WTC11 (cell line): ENCODE measurements at regions not wholly inside any gene's neighbourhood (a gene's known extent, or its start where the extent isn't known, plus 50 kb on each side); places are given as distances from the start of the nearest gene placed in this dataset.
"Not testable (repeated sequence)": the region's sequence is repeated elsewhere in the genome, so short reads cannot be mapped to it uniquely, and the experiment has no call there.

Experiments
- ATAC-seq: fragments of 200-7000 bp; cut with Tn5 transposase; 2 replicates; pipeline ENCODE4 v1.10.0; 2021; ENCODE audit warnings: mild to moderate bottlenecking, moderate library complexity
- CTCF ChIA-PET: fragments of 300-600 bp; sonication (Branson Sonifier 250); formaldehyde crosslinking; loops from one replicate; lab custom pipeline; 2021; ENCODE audit warnings: antibody characterized with exemption; lab: Charles Lee
- POLR2A ChIA-PET: fragments of 350-600 bp; sonication (Branson Sonifier 250); formaldehyde crosslinking; loops from one replicate; lab custom pipeline; 2021; ENCODE audit warnings: antibody characterized with exemption; lab: Charles Lee
- DNase-seq: peaks from one replicate; pipeline ENCODE4 v3.0.0; 2021; ENCODE audit warnings: low spot score
- H3K27ac Mint-ChIP-seq: 2 replicates; pipeline ENCODE4 v1.8.0; 2021; ENCODE audit warnings: mixed read lengths
- H3K27me3 Mint-ChIP-seq: 2 replicates; pipeline ENCODE4 v1.8.0; 2021; ENCODE audit warnings: low read depth, mild to moderate bottlenecking, moderate library complexity, mixed read lengths
- H3K36me3 Mint-ChIP-seq: 2 replicates; pipeline ENCODE4 v1.8.0; 2021; ENCODE audit warnings: mixed read lengths
- H3K4me1 Mint-ChIP-seq: 2 replicates; pipeline ENCODE4 v1.8.0; 2022; ENCODE audit warnings: mixed read lengths
- H3K4me3 Mint-ChIP-seq: 2 replicates; pipeline ENCODE4 v1.8.0; 2021; ENCODE audit warnings: mild to moderate bottlenecking, moderate library complexity, mixed read lengths
- H3K9me3 Mint-ChIP-seq: 2 replicates; pipeline ENCODE4 v1.8.0; 2021; ENCODE audit warnings: mixed read lengths
- FOXK1 ChIP-seq: sonication (generic); formaldehyde crosslinking; IDR thresholded peaks from 2 replicates; pipeline ENCODE4 v1.8.0; 2022; ENCODE audit warnings: mild to moderate bottlenecking, moderate library complexity, missing genetic modification reagents
- MXD4 ChIP-seq: fragments of 250-450 bp; sonication (Bioruptor Pico); IDR thresholded peaks from 2 replicates; pipeline ENCODE4 v1.8.0; 2021; ENCODE audit warnings: mild to moderate bottlenecking, moderate library complexity, borderline replicate concordance
- NFATC4 ChIP-seq: fragments of 250-450 bp; sonication (Bioruptor Pico); IDR thresholded peaks from 2 replicates; pipeline ENCODE4 v1.9.0; 2021; ENCODE audit warnings: mild to moderate bottlenecking
- NFE2L1 ChIP-seq: sonication (generic); formaldehyde crosslinking; IDR thresholded peaks from 2 replicates; pipeline ENCODE4 v1.8.1; 2023; ENCODE audit warnings: missing genetic modification reagents
- NR1H2 ChIP-seq: sonication (generic); formaldehyde crosslinking; IDR thresholded peaks from 2 replicates; pipeline ENCODE4 v1.9.0; 2021; ENCODE audit warnings: mild to moderate bottlenecking, moderate library complexity, missing genetic modification reagents
- SMAD3 ChIP-seq: sonication (generic); formaldehyde crosslinking; IDR thresholded peaks from 2 replicates; pipeline ENCODE4 v1.8.0; 2022; ENCODE audit warnings: missing genetic modification reagents, mild to moderate bottlenecking, borderline replicate concordance
- SMAD4 ChIP-seq: sonication (generic); formaldehyde crosslinking; IDR thresholded peaks from 2 replicates; pipeline ENCODE4 v1.8.0; 2022; ENCODE audit warnings: mild to moderate bottlenecking, missing genetic modification reagents
- TCF7 ChIP-seq: sonication (generic); formaldehyde crosslinking; IDR thresholded peaks from 2 replicates; pipeline ENCODE4 v1.8.0; 2022; ENCODE audit warnings: mild to moderate bottlenecking, low read depth, missing genetic modification reagents, moderate library complexity
- ZNF219 ChIP-seq: sonication (generic); formaldehyde crosslinking; IDR thresholded peaks from 2 replicates; pipeline ENCODE4 v1.8.0; 2023; ENCODE audit warnings: missing genetic modification reagents, mild to moderate bottlenecking, borderline replicate concordance
- ZNF416 ChIP-seq: fragments of 250-450 bp; sonication (Bioruptor Pico); IDR thresholded peaks from 2 replicates; pipeline ENCODE4 v1.9.0; 2021; ENCODE audit warnings: mild to moderate bottlenecking, inconsistent platforms
- TF ChIP-seq, protein P1 (sequence below): sonication (generic); formaldehyde crosslinking; IDR thresholded peaks from 2 replicates; pipeline ENCODE4 v1.8.1; 2022; ENCODE audit warnings: low read depth, missing genetic modification reagents, borderline replicate concordance
- TF ChIP-seq, protein P2 (sequence below): sonication (generic); formaldehyde crosslinking; IDR thresholded peaks from 2 replicates; pipeline ENCODE4 v1.8.1; 2023; ENCODE audit warnings: mild to moderate bottlenecking, moderate library complexity, missing genetic modification reagents
- TF ChIP-seq, protein P3 (sequence below): sonication (generic); formaldehyde crosslinking; IDR thresholded peaks from 2 replicates; pipeline ENCODE4 v1.8.0; 2023; ENCODE audit warnings: missing genetic modification reagents, mild to moderate bottlenecking, borderline replicate concordance
- TF ChIP-seq, protein P4 (sequence below): sonication (generic); formaldehyde crosslinking; conservative IDR thresholded peaks from 2 replicates; pipeline ENCODE4 v1.8.1; 2022; ENCODE audit warnings: mild to moderate bottlenecking, missing genetic modification reagents
- TF ChIP-seq, protein P5 (sequence below): fragments of 250-450 bp; sonication (Bioruptor Pico); IDR thresholded peaks from 2 replicates; pipeline ENCODE4 v1.9.0; 2021; ENCODE audit warnings: mild to moderate bottlenecking, borderline replicate concordance
- TF ChIP-seq, protein P6 (sequence below): sonication (generic); formaldehyde crosslinking; IDR thresholded peaks from 2 replicates; pipeline ENCODE4 v1.8.1; 2022; ENCODE audit warnings: mild to moderate bottlenecking, missing genetic modification reagents, moderate library complexity, borderline replicate concordance
- TF ChIP-seq, protein P7 (sequence below): sonication (generic); formaldehyde crosslinking; IDR thresholded peaks from 2 replicates; pipeline ENCODE4 v1.8.0; 2023; ENCODE audit warnings: mild to moderate bottlenecking, missing genetic modification reagents

DNA sequence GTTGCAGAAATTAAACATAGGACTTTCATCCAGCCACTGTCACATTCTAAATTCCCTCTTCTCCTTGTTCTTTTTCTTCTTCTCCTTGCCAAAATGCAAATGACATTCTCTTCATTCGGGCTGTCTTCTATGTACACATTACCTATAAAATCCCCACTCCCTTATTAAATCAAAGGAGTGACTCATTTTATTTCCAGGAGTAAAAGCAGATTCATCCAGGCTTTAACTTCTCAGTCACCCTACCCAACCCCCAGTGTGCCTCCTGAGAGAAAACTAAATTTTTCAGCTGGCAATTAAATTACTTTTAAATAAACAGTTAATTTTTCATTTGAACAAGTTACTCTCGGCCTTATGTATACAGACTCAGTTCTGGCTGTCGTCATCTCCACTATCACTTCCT is 223.9 kb upstream of the SHH start (continued):
- TF ChIP-seq, protein P1, sequence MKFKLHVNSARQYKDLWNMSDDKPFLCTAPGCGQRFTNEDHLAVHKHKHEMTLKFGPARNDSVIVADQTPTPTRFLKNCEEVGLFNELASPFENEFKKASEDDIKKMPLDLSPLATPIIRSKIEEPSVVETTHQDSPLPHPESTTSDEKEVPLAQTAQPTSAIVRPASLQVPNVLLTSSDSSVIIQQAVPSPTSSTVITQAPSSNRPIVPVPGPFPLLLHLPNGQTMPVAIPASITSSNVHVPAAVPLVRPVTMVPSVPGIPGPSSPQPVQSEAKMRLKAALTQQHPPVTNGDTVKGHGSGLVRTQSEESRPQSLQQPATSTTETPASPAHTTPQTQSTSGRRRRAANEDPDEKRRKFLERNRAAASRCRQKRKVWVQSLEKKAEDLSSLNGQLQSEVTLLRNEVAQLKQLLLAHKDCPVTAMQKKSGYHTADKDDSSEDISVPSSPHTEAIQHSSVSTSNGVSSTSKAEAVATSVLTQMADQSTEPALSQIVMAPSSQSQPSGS, result no peak
- TF ChIP-seq, protein P2, sequence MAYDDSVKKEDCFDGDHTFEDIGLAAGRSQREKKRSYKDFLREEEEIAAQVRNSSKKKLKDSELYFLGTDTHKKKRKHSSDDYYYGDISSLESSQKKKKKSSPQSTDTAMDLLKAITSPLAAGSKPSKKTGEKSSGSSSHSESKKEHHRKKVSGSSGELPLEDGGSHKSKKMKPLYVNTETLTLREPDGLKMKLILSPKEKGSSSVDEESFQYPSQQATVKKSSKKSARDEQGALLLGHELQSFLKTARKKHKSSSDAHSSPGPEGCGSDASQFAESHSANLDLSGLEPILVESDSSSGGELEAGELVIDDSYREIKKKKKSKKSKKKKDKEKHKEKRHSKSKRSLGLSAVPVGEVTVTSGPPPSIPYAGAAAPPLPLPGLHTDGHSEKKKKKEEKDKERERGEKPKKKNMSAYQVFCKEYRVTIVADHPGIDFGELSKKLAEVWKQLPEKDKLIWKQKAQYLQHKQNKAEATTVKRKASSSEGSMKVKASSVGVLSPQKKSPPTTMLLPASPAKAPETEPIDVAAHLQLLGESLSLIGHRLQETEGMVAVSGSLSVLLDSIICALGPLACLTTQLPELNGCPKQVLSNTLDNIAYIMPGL, result no peak
- no peak for TF ChIP-seq NFATC4 (CRISPR knock-in tag)
- no peak for TF ChIP-seq TCF7 (CRISPR knock-in tag)
- no peak for TF ChIP-seq ZNF219 (CRISPR knock-in tag)
- TF ChIP-seq FOXK1, result no peak

DNA sequence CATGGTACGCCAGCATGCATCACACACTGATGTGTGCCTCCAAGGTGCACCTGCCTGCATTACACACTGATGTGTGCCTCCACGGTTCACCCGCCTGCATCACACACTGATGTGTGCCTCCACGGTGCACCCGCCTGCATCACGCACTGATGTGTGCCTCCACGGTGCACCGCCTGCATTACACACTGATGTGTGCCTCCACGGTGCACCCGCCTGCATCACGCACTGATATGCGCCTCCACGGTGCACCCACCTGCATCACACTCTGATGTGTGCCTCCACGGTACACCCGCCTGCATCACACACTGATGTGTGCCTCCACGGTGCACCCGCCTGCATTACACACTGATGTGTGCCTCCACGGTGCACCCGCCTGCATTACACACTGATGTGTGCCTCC is 223.1 kb upstream of the SHH start:
- H3K4me3 Mint-ChIP-seq, DNase-seq, H3K4me1 Mint-ChIP-seq, ATAC-seq, H3K27me3 Mint-ChIP-seq, H3K27ac Mint-ChIP-seq, POLR2A ChIA-PET, CTCF ChIA-PET: not testable (repeated sequence)
- H3K9me3 Mint-ChIP-seq, result peaks cover 42% of the 10 kb centered on the region
- H3K36me3 Mint-ChIP-seq, result peaks cover 39% of the 10 kb centered on the region

DNA sequence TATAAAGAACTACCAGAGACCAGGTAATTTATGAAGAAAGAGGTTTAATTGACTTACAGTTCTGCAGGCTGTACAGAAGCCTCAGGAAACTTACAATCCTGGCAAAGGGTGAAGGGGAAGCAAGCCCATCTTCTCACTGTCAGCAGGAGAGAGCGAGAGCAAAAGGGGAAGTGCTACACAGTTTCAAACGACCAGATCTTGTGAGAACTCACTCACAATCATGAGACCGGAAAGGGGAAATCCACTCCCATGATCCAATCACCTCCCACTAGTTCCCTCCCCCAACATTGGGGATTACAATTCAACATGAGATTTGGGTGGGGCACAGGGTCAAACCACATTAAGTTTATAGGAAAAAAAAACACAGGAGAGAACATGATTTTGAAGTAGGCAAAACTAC is 222.1 kb upstream of the SHH start:
- Mint-ChIP-seq H3K36me3 (peaks cover 40% of the 10 kb centered on the region), H3K27me3 (peaks cover 4% of the 10 kb centered on the region; the same call in 1 of the 2 replicates), H3K9me3 (peaks cover 50% of the 10 kb centered on the region), H3K4me1 (no peaks in the 10 kb centered on the region), H3K4me3 (no peak overlapping the region), H3K27ac (no peak overlapping the region)
- POLR2A ChIA-PET, result no interaction called here
- CTCF ChIA-PET, result no interaction called here
- ATAC-seq (no peak), DNase-seq (no peak)
- TF ChIP-seq, protein P3, sequence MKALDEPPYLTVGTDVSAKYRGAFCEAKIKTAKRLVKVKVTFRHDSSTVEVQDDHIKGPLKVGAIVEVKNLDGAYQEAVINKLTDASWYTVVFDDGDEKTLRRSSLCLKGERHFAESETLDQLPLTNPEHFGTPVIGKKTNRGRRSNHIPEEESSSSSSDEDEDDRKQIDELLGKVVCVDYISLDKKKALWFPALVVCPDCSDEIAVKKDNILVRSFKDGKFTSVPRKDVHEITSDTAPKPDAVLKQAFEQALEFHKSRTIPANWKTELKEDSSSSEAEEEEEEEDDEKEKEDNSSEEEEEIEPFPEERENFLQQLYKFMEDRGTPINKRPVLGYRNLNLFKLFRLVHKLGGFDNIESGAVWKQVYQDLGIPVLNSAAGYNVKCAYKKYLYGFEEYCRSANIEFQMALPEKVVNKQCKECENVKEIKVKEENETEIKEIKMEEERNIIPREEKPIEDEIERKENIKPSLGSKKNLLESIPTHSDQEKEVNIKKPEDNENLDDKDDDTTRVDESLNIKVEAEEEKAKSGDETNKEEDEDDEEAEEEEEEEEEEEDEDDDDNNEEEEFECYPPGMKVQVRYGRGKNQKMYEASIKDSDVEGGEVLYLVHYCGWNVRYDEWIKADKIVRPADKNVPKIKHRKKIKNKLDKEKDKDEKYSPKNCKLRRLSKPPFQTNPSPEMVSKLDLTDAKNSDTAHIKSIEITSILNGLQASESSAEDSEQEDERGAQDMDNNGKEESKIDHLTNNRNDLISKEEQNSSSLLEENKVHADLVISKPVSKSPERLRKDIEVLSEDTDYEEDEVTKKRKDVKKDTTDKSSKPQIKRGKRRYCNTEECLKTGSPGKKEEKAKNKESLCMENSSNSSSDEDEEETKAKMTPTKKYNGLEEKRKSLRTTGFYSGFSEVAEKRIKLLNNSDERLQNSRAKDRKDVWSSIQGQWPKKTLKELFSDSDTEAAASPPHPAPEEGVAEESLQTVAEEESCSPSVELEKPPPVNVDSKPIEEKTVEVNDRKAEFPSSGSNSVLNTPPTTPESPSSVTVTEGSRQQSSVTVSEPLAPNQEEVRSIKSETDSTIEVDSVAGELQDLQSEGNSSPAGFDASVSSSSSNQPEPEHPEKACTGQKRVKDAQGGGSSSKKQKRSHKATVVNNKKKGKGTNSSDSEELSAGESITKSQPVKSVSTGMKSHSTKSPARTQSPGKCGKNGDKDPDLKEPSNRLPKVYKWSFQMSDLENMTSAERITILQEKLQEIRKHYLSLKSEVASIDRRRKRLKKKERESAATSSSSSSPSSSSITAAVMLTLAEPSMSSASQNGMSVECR (CRISPR knock-in tag), result no peak
- TF ChIP-seq, protein P4, sequence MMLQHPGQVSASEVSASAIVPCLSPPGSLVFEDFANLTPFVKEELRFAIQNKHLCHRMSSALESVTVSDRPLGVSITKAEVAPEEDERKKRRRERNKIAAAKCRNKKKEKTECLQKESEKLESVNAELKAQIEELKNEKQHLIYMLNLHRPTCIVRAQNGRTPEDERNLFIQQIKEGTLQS, result no peak
- TF ChIP-seq NFE2L1 (CRISPR knock-in tag) (no peak), SMAD3 (CRISPR knock-in tag) (no peak), SMAD4 (CRISPR knock-in tag) (no peak), NR1H2 (CRISPR knock-in tag) (no peak), ZNF416 (CRISPR knock-in tag) (no peak), MXD4 (CRISPR knock-in tag) (no peak)
- TF ChIP-seq, protein P5, sequence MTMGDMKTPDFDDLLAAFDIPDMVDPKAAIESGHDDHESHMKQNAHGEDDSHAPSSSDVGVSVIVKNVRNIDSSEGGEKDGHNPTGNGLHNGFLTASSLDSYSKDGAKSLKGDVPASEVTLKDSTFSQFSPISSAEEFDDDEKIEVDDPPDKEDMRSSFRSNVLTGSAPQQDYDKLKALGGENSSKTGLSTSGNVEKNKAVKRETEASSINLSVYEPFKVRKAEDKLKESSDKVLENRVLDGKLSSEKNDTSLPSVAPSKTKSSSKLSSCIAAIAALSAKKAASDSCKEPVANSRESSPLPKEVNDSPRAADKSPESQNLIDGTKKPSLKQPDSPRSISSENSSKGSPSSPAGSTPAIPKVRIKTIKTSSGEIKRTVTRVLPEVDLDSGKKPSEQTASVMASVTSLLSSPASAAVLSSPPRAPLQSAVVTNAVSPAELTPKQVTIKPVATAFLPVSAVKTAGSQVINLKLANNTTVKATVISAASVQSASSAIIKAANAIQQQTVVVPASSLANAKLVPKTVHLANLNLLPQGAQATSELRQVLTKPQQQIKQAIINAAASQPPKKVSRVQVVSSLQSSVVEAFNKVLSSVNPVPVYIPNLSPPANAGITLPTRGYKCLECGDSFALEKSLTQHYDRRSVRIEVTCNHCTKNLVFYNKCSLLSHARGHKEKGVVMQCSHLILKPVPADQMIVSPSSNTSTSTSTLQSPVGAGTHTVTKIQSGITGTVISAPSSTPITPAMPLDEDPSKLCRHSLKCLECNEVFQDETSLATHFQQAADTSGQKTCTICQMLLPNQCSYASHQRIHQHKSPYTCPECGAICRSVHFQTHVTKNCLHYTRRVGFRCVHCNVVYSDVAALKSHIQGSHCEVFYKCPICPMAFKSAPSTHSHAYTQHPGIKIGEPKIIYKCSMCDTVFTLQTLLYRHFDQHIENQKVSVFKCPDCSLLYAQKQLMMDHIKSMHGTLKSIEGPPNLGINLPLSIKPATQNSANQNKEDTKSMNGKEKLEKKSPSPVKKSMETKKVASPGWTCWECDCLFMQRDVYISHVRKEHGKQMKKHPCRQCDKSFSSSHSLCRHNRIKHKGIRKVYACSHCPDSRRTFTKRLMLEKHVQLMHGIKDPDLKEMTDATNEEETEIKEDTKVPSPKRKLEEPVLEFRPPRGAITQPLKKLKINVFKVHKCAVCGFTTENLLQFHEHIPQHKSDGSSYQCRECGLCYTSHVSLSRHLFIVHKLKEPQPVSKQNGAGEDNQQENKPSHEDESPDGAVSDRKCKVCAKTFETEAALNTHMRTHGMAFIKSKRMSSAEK, result no peak
- TF ChIP-seq, protein P6, sequence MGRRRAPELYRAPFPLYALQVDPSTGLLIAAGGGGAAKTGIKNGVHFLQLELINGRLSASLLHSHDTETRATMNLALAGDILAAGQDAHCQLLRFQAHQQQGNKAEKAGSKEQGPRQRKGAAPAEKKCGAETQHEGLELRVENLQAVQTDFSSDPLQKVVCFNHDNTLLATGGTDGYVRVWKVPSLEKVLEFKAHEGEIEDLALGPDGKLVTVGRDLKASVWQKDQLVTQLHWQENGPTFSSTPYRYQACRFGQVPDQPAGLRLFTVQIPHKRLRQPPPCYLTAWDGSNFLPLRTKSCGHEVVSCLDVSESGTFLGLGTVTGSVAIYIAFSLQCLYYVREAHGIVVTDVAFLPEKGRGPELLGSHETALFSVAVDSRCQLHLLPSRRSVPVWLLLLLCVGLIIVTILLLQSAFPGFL (CRISPR knock-in tag), result no peak
- TF ChIP-seq, protein P7, sequence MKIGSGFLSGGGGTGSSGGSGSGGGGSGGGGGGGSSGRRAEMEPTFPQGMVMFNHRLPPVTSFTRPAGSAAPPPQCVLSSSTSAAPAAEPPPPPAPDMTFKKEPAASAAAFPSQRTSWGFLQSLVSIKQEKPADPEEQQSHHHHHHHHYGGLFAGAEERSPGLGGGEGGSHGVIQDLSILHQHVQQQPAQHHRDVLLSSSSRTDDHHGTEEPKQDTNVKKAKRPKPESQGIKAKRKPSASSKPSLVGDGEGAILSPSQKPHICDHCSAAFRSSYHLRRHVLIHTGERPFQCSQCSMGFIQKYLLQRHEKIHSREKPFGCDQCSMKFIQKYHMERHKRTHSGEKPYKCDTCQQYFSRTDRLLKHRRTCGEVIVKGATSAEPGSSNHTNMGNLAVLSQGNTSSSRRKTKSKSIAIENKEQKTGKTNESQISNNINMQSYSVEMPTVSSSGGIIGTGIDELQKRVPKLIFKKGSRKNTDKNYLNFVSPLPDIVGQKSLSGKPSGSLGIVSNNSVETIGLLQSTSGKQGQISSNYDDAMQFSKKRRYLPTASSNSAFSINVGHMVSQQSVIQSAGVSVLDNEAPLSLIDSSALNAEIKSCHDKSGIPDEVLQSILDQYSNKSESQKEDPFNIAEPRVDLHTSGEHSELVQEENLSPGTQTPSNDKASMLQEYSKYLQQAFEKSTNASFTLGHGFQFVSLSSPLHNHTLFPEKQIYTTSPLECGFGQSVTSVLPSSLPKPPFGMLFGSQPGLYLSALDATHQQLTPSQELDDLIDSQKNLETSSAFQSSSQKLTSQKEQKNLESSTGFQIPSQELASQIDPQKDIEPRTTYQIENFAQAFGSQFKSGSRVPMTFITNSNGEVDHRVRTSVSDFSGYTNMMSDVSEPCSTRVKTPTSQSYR (CRISPR knock-in tag), result no peak
